Inflammatory macrophage treated with lipopolysaccharide for 1 hour (primary cell): ENCODE measurements at regions not wholly inside any gene's neighbourhood (a gene's known extent, or its start where the extent isn't known, plus 50 kb on each side); places are given as distances from the start of the nearest gene placed in this dataset.

ENCODE experiments used
- DNase-seq, 2 donors: peaks; one replicate each; pipeline ENCODE4 v3.0.0-alpha.2; 2020 to 2022

DNA sequence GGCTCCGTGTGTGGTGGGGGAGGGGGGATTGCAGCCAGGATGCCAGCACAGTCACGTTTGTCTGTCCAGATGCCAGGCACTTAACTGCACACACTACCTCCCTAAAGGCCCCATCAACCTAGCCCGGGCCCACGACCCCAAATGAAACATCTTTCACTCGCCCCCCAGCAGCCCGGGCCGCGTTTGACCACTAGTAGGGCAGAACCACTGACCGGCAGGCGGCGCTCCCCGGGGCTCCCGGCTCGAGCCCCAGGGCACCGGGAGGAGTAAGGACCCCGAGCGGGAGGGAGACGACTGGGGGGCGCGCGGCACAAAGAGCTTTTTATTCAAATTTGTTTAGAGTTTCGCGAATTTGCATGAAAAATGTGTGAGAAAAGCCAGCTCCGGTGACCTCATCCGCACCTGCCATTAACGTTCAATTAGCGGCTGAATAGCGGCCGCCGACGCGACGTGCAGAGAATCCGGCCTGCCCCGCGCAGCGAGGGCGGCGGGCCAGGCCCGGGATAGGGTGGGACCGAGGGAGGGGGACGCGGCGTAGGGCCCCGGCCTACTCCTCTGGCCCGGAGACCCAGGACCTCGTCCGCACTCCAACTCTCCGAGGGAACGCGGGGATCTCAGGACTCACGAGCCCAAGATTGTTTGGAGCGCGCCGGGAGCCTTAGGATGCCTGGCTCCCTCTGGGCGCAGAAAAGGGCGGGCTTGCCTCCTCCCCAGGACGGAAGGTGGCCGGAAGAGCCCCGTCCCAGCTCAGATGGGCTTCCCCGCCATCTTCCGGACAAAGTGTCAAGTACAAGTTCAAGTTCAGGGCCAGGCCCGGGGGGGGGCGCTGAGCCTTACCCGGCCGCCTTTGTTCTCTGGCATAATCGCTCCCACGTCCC, 64.9 kb upstream of the POLG start:
- peak in 1 of 2 donors; percentile 42 for DNase-seq

DNA sequence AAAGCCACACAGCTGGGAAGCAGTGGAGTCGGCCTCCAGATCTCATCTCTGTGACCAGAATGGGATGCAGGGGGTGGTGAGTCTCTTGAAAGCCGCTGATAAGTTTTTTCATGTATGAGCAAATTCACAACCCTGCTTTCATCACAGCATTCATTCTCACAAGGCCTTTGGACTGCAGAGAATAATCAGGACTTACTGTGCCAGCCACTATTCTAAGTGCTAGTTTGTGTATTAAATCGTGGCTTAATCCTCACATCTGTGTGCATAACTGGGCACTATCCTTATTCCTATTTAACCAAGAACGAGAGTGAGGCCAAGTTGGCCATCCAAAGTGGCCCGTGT, 64.2 kb upstream of the POLG start:
- DNase-seq, result no peak

DNA sequence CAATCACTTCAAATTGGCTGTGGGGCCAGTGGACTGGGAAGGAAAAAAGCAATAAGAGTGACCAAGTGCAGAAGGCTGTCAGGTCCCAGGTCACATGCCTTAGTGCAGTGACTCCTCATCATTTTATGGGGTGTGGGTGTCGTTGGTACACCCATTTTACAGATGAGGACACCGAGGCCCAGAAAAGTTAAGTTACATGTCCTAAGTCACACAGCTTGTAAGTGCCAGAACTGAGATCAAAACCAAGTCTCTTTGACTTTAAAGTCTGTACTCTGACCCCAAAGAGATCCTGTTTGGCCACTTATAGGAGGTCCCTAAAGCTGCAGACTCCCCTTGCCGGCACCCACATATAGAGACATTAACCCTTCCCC, 63.0 kb upstream of the POLG start:
- no peak for DNase-seq

DNA sequence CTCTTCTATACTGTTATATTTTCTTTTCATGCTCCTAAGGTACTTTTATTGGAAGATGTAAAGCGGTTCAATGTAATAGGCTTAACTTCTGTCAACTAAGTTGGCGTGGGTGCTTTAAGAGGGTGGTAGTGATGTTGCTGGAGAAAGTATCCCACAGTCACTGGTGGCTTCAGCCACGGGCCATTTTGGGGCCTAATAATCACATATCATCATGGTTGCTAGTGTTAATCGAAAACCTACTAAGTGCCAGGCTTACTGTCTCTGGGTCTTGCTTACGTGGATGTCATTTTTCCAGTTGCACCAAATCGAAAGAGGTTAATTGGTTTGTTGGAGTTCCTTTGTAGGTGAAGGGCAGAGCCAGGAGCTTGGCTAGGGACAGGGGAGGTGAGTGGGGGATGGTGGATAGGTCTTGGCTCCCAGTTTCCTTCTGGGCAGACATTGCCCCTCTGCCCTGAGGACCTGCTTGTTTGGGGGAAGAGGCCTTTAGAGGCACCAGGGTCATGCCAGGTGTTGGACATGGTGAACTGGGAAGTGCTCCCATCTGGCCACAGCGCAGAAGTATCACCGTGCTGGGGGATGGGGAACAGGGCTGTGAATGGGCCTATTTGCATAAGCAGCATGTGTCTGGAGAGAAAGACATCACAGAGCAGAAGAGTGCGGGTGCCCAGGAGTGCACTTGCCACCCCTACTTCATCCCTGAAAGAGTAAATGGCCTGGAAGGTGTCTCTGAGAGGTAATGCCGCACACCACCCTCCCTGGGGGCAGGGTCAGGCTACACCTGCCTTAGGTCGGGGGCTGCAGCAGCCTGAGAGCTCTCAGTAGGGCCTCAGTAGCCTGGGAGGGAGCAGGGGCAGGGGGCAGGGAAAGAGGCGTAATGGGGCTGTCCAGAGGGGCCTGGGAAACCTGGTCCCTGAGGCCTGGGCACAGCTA, 62.4 kb upstream of the POLG start:
- DNase-seq, result no peak

DNA sequence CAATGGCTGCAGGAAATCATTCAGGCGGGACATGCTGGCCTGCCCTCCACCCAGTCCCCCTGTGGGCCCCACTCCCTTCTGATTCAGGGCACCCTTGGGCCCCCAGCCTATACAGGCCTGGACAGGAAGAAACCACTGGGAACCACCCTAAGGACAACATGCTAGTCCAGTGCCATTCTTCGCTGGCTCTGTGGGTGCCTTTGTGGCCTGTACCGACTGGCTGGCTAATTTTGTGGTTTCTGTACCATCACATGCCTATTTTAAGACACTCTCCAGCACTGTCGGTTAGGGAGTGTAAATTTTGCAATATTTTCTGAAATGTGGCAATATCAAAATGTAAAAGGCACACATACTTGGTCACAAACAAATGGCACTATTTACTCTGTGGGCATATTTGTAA, 61.4 kb upstream of the POLG start:
- peak; percentile 85 to 89 for DNase-seq

DNA sequence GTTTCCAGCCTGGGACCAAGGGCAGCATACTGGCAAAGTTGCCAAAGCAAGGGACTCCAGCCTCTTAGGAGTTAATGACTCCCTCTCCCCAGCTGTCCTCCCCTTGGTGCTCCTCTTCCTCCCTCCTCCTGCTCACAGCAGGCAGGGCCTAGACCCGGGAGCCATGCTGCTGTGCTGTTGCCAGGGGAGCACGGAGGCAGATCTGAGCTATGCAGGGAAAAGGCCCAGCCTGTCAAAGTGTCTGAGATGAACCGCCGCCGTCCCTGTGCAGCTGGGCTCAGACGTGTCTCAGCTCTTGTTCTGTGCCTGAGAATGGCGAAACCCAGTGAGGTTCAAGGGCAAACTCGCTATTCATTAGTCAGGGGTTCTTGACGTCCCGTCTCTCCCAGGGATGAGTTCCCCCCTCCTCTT, 60.8 kb upstream of the POLG start:
- no peak for DNase-seq

DNA sequence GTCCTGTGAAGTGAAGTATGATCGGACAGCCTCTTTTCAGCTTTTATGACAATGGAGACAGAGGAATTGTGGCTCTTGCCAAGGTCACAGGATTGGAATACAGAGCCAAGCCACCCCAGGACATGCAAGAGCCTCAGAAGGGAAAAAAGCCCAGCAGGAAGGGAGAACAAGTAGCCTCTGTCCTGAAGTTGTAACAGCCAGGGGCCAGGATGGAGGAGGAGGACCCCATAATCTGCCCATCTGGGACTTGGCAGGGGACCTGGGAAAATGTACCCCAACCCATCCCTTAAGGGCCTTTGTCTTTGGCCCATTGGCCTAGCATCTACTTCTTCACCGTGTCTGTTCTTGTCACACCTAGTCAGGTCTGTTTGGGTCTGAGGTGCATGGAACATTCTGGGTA, 60.4 kb upstream of the POLG start:
- no peak for DNase-seq

DNA sequence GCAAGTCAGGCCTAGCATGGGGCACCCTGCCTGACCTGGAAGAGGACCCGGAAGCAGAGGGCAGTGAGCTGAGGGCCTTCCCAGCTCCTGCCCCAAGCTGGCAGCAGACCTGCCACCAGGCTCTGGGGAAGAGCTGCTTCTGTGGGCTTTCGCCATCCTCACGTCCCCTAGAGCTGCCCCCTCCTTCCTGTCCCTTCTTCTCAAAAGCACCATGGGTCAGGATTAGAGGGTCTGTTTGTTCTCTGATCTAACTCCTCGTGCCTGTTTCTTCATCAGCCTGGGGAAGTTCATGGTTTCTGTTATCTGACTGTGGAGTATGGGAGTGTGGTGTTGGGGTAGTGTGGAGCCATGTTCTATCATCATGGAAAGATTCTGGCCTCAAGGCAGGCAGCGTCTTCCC, 58.4 kb upstream of the POLG start:
- DNase-seq, result peak; percentile 32 to 69

DNA sequence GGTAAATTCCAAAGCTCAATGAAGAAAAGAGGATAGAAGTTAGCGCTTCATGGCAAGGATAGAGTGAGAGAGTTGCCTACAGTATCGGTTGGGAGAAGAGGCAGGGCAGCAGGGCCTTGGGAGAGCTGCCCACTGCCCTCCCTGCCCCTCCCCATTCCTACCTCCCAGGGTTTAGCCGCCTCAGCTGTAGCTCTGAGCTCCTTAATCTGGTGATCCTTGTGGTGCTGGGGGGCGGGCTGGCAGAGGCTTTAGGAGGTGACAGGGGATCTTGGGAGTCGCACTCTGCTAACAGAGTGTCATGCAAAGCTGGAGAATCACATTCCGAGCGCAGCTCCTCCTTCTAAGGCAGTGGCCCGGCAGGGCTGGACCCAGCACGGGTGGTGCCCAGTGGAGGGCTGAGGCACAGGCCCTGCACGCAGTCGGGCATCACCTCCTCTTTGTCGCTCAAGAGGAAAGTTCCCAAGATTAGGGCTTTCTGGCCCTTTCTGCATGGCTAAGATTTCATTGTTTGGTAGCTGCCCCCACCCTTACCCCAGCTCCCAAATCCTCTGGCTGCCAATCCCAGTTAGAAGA, 57.1 kb upstream of the POLG start:
- no peak for DNase-seq

DNA sequence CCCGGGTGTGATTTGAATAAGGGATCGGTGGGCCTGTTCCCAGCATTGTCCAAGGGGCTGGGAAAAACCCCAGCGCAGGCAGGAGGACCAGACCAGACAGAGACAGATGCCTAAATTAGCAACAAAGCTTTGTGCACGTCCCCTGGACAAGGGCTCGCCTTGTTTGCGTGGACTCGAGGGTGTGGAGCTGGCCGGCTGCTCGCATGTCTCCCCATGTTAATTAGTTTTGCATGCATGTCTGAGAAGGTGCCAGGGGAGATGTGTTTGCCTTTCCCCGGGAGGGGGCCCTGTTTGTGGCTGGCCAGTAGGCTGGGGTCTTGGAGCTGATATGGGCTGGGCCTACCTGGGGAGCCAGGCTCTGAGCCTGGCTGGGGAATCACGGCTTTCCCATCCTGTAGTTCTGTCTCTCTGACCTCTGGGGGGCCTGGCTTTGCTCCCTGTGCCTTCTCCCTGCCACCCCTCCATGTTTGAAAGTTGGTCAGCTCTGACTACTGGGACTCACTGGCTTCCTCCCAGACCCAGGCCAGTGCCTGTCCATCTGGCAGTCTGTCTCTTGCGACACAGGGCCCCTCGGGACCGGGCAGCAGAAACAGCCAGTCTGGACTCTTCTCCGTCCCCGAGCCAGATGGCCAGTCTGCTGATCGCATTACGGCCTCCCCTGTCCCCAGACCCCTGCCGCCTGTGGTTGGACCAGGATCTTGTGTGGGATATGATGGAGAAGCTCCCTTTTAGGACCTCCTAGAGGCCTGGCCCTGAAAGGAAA, 55.4 kb upstream of the POLG start:
- no peak for DNase-seq

DNA sequence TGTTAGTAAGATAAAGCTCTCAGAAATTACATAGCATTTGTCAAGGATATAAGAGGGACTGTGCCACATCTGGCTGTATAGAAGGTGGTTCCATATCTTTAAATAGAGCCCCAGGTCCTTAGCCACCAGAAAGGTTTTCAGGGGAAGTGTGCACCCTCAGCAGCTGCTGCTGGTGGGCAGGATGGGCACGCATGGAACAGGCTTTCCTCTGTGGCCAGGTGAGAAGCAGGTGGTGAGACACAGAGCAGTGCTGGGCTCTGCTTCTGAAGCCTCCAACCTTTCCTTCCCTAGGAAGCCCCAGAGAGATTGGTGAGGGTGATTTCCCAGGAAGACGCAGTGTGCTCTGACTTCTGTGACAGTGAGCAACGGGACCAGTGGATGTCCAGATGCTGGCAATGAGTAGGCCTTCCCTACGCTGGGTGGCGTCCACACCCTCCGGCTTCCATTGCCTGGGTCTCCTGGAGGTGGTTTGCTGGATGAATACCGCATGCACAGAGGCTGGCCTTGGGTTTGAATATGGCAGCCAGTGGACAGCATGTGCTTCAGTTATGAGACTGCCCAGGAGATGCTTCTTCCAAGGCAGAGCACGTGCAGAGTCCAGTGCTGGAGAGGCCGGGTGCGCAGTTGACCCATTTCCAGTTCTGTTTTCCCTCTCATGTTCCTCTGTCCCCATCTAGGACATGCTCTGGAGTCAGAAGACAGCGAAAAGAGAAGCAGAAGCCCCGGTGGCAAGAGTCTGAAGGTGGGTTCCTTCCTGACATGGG, 52.7 kb upstream of the POLG start:
- no peak for DNase-seq

DNA sequence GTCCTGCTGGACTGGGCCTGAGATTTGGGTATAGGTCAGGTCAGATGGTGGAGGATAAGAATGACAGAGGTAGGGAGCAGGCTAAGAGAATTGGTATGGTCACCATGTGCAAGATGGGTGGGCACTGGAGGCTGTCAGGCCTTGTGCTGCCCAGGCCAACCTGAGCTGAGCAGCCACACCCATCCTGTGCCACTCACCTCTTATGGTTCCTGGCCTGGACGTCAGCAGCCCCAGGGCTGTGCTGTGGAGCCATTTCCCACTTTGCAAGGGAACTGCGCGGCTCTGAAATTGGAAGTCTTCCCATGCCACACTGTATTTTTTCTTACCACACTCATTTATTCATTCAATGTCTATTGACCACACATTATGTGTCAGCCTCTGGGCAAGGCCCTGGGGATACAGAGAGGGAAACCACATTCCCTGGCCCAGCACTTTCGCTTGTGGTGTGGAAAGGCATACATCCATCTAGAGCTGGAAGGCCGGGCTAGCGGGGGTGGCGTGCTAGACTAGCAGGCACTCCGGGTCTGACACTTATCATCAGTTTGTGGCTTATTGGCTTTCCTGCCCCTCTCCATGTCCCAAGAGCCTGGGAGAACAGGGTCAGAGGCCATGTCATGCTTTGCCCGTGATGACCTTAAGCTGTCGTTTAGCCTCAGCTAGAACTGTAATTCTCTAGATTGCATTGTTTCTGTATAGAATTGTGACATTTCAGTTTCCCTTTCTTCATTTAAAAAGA, 51.1 kb upstream of the POLG start:
- DNase-seq, result peak; percentile 64 to 67
